GM12865 (cell line): ENCODE measurements at regions not wholly inside any gene's neighbourhood (a gene's known extent, or its start where the extent isn't known, plus 50 kb on each side); places are given as distances from the start of the nearest gene placed in this dataset.
"Not testable (repeated sequence)": the region's sequence is repeated elsewhere in the genome, so short reads cannot be mapped to it uniquely, and the experiment has no call there.

Source experiments
- DNase-seq: peaks from one replicate; pipeline ENCODE4 v3.0.0; 2010; ENCODE audit warnings: low read depth
- H3K4me3 ChIP-seq: 2 replicates; pipeline ENCODE4 v1.5.1; 2011; ENCODE audit warnings: mild to moderate bottlenecking, low read depth, low read length, control low read depth
- TF ChIP-seq, protein P1 (sequence below): IDR thresholded peaks from 2 replicates; pipeline ENCODE4 v1.5.1; 2011; ENCODE audit warnings: low read length, control low read depth, low read depth, inconsistent platforms; ENCODE audit not compliant: insufficient read depth; ENCODE audit errors: missing control alignments

DNA sequence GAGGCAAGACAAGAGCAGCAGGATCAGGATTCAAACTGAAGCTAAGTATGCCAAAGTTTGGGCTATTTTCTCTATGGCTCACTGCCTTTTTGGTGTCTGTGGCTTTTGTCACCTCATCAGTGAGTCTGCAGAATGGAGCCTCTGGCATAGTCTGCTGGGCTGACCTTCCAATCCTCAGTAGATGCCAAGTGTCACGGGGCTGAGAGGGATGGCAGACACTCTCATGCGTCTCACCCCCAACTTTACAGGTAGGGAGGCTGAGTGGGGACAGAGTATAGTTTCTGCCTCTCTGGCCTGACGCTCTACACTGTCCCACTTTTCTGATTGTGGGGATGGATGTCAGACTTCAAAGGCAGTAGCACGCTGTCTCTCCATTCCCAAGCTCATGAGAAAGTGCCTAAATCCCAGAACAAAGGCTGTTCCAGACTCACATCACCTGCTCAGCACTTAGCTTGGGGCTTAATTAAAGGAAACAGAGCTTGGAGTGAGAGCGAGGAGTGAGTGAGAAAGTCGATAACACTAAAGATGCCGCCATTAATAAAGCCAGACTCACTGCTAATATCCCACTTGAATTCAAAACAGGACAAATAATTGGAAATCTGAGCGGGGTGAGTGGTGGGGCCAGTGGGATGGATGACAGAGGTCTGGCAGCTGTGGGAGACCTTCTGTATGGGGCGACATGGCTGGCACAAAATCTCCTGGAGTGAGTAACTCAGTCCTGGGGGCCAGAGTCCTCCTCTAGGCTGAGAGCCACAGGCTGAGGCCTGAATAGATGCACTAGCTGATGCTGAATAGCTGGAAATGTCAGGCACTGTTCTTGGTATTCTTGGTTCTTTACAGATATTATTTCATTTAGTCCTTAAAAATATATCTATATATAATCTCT lies 78.4 kb upstream of the MRPS22 start:
- TF ChIP-seq, protein P1, sequence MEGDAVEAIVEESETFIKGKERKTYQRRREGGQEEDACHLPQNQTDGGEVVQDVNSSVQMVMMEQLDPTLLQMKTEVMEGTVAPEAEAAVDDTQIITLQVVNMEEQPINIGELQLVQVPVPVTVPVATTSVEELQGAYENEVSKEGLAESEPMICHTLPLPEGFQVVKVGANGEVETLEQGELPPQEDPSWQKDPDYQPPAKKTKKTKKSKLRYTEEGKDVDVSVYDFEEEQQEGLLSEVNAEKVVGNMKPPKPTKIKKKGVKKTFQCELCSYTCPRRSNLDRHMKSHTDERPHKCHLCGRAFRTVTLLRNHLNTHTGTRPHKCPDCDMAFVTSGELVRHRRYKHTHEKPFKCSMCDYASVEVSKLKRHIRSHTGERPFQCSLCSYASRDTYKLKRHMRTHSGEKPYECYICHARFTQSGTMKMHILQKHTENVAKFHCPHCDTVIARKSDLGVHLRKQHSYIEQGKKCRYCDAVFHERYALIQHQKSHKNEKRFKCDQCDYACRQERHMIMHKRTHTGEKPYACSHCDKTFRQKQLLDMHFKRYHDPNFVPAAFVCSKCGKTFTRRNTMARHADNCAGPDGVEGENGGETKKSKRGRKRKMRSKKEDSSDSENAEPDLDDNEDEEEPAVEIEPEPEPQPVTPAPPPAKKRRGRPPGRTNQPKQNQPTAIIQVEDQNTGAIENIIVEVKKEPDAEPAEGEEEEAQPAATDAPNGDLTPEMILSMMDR: no peak
- DNase-seq: no peak
- no peak overlapping the region for H3K4me3 ChIP-seq

DNA sequence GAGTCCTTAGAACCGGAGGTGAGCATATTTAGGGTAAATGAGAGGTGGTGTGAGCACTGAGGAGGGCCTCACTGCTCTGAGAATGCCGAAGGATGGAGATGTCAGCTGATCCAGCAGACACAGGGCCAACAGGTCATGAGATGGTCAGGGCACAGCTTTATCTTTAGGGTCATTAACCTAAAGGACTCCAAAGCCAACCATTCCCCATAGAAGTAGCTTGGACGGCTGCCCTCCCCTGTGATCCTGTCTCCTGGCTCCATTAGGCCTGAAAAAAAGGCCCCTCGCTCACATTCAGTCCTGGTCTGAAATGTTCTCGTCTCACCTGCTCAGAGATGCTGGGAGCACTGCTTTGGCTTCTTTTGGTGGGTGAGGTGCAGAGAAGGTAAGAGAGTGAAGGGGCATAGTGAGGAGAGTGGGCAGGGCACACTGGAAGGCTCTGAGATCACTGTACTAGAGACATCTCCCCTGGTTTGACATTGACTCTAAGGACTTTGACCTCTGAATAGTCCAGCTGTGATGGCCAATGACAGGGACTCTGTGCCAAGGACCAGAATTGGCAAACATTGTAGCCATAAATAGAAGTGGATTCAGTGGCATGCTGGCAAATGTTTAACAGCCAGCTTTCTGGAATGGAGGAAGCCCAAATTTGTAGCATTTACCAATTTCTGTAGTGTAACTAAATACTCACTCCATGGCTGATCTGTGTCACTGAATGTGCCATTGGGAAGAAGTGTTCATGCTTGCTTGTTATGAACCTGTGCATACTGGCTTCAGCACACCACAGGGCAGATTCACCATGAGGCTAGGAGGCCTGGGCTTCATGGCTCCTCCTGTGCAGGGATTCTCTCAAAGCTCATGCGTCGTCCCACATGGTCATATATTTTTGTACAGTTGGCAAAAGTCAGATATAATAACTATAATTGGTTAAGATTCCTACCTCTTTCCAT lies 76.2 kb upstream of the MRPS22 start:
- H3K4me3 ChIP-seq: no peak overlapping the region
- TF ChIP-seq, protein P1: no peak
- DNase-seq: no peak

DNA sequence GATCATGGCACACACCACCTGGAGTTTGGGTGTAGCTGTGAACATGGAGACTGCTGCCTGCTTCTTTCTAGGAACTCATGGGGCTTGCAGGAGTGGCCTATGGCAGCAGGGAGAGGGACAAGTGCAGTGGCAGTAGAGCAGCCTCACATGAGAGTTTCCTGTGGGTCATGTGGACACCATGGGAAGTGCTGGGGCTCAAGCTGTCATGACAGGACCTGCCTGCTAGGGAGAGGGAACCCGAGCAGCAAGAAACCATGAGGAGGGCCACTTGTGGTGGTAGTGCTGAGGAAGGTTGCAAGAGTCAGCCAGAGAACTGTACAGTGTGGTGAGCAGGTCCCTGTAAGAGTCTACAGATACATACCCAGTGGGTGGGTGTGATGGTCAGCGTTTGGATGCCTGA lies 73.8 kb upstream of the MRPS22 start:
- DNase-seq: no peak
- no peak overlapping the region for H3K4me3 ChIP-seq
- TF ChIP-seq, protein P1: no peak

DNA sequence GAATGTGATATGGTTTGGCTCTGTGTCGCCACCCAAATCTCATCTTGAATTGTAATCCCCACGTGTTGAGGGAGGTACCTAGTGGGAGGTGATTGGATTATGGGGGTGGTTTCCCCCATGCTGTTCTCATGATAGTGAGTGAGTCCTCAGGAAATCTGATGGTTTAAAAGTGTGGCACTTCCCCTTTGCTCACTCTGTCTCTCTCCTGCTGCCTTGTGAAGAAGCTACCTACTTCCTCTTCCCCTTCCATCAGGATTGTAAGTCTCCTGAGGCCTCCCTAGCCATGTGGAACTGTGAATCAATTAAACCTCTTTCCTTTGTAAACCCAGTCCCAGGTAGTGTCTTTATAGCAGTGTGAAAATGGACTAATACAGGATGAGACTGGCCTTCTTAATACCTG lies 73.2 kb upstream of the MRPS22 start:
- not testable (repeated sequence) for H3K4me3 ChIP-seq, DNase-seq

DNA sequence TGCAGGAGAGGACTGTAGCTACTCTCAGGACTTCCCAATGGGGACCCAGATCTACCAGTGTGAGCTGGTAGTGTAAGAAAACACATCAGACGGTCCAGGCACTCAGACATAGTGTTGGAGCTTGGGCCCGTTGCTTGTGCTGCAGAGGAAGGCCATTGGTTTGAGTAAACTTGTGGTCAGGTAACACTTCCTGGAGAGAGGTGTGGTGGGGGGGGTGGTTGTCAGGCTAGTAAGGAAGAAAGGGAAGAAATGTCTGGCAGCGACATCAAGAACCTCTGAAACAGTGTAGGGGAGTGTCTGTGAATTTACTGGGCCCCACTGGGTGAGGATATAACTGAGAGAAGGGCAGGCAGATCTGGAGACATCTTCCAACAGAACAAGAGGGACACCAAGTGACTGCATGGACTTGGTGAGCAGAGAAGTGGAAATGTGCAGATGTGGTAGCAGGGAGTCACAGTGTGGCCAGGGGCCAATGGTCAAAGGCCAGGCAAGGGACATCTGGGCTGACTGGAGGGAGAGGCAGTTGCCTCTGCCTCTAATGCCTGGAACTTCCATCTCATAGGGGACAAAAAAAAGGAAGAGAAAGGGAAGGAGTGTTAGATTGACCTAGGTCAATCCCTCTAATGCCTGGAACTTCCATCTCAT lies 63.7 kb upstream of the MRPS22 start:
- no peak overlapping the region for H3K4me3 ChIP-seq
- DNase-seq: no peak
- TF ChIP-seq, protein P1: no peak

DNA sequence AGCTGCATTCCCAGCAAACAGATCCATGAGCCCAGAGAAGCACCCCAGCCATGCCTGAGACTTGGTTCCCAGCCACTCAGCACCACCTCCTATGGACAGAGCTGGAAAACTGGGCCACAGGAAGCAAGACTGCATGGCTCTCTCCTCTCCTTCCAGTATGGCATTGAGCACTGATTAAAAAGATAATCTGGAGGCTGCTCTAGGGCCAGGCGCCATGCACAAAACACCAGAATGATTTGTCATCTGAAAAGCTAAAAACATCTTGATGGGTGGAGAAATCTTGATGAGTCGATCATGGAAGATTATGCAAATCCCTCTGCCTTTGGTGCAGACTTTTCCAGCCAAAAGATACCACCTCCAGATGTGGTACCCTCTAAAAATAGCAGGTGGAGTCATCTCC lies 62.7 kb upstream of the MRPS22 start:
- no peak overlapping the region for H3K4me3 ChIP-seq
- TF ChIP-seq, protein P1: no peak
- DNase-seq: no peak

DNA sequence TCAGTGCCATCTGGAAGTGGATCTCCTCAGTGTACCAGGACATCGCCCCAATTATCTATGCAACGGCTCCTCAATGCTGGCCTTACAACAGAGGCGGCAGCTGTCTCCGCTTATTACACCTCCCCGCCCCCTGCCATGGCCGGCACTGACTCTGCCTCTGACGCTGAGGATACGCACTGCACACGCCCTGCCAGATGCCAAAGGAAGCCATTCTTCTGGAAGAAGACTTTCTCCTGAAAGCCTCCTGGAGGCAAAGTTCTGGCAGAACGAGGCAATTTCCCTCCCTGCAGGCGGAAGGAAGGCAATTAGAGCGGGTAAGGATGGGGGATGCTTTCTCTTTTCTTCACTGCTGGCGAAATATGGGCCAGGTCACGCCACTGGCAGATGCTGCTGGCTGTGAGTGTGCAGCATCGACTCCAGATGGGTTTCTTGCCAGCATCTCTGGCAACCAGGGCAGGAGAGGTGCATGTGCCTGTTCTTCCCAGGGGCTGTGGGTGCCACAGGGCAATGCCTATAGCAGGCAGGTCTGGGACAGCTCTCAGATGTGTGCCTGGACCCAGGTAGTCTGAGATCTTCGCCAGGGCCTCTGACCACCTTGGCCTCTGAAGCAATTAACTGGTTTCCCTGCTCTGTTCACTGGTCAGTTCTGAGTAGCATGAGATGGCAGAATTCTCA lies 62.2 kb upstream of the MRPS22 start:
- TF ChIP-seq, protein P1: no peak
- H3K4me3 ChIP-seq: no peak overlapping the region
- DNase-seq: no peak
